WTC11 (cell line): ENCODE measurements at regions not wholly inside any gene's neighbourhood (a gene's known extent, or its start where the extent isn't known, plus 50 kb on each side); places are given as distances from the start of the nearest gene placed in this dataset.

Experiments
- ATAC-seq: fragments of 200-7000 bp; cut with Tn5 transposase; 2 replicates; pipeline ENCODE4 v1.10.0; 2021; ENCODE audit warnings: mild to moderate bottlenecking, moderate library complexity
- CTCF ChIA-PET: fragments of 300-600 bp; sonication (Branson Sonifier 250); formaldehyde crosslinking; loops from one replicate; lab custom pipeline; 2021; ENCODE audit warnings: antibody characterized with exemption; lab: Charles Lee
- POLR2A ChIA-PET: fragments of 350-600 bp; sonication (Branson Sonifier 250); formaldehyde crosslinking; loops from one replicate; lab custom pipeline; 2021; ENCODE audit warnings: antibody characterized with exemption; lab: Charles Lee
- DNase-seq: peaks from one replicate; pipeline ENCODE4 v3.0.0; 2021; ENCODE audit warnings: low spot score
- H3K27ac Mint-ChIP-seq: 2 replicates; pipeline ENCODE4 v1.8.0; 2021; ENCODE audit warnings: mixed read lengths
- H3K27me3 Mint-ChIP-seq: 2 replicates; pipeline ENCODE4 v1.8.0; 2021; ENCODE audit warnings: low read depth, mild to moderate bottlenecking, moderate library complexity, mixed read lengths
- H3K36me3 Mint-ChIP-seq: 2 replicates; pipeline ENCODE4 v1.8.0; 2021; ENCODE audit warnings: mixed read lengths
- H3K4me1 Mint-ChIP-seq: 2 replicates; pipeline ENCODE4 v1.8.0; 2022; ENCODE audit warnings: mixed read lengths
- H3K4me3 Mint-ChIP-seq: 2 replicates; pipeline ENCODE4 v1.8.0; 2021; ENCODE audit warnings: mild to moderate bottlenecking, moderate library complexity, mixed read lengths
- H3K9me3 Mint-ChIP-seq: 2 replicates; pipeline ENCODE4 v1.8.0; 2021; ENCODE audit warnings: mixed read lengths
- ELF4 ChIP-seq: sonication (generic); formaldehyde crosslinking; IDR thresholded peaks from 2 replicates; pipeline ENCODE4 v1.8.1; 2022; ENCODE audit warnings: low read depth, mild to moderate bottlenecking, moderate library complexity, missing genetic modification reagents
- ESRRA ChIP-seq: sonication (generic); formaldehyde crosslinking; IDR thresholded peaks from 2 replicates; pipeline ENCODE4 v1.8.1; 2022; ENCODE audit warnings: mild to moderate bottlenecking, missing genetic modification reagents, borderline replicate concordance
- ETV6 ChIP-seq: sonication (generic); formaldehyde crosslinking; IDR thresholded peaks from 2 replicates; pipeline ENCODE4 v1.8.1; 2022; ENCODE audit warnings: mild to moderate bottlenecking, missing genetic modification reagents
- GABPB1 ChIP-seq: sonication (generic); formaldehyde crosslinking; IDR thresholded peaks from 2 replicates; pipeline ENCODE4 v1.8.1; 2023; ENCODE audit warnings: mild to moderate bottlenecking, missing genetic modification reagents
- GRHL2 ChIP-seq: fragments of 250-450 bp; sonication (Bioruptor Pico); IDR thresholded peaks from 2 replicates; pipeline ENCODE4 v1.8.0; 2022; ENCODE audit warnings: mild to moderate bottlenecking, moderate library complexity; ENCODE audit not compliant: insufficient replicate concordance, severe bottlenecking
- GTF2I ChIP-seq: fragments of 250-450 bp; sonication (Bioruptor Pico); conservative IDR thresholded peaks from 2 replicates; pipeline ENCODE4 v1.4.0; 2021; ENCODE audit warnings: mild to moderate bottlenecking
- IRF2 ChIP-seq: sonication (generic); formaldehyde crosslinking; IDR thresholded peaks from 2 replicates; pipeline ENCODE4 v1.8.0; 2022; ENCODE audit warnings: low read depth, missing genetic modification reagents, borderline replicate concordance
- MYBL2 ChIP-seq: sonication (generic); formaldehyde crosslinking; IDR thresholded peaks from 2 replicates; pipeline ENCODE4 v1.8.1; 2023; ENCODE audit warnings: mild to moderate bottlenecking, moderate library complexity, missing genetic modification reagents
- NFE2L1 ChIP-seq: sonication (generic); formaldehyde crosslinking; IDR thresholded peaks from 2 replicates; pipeline ENCODE4 v1.8.1; 2023; ENCODE audit warnings: missing genetic modification reagents
- NR3C1 ChIP-seq: sonication (generic); formaldehyde crosslinking; conservative IDR thresholded peaks from 2 replicates; pipeline ENCODE4 v1.8.1; 2023; ENCODE audit warnings: low read depth, mild to moderate bottlenecking, missing genetic modification reagents
- OVOL2 ChIP-seq: fragments of 250-450 bp; sonication (Bioruptor Pico); IDR thresholded peaks from 2 replicates; pipeline ENCODE4 v1.9.0; 2021; ENCODE audit warnings: mild to moderate bottlenecking, borderline replicate concordance
- PRRX2 ChIP-seq: fragments of 250-450 bp; sonication (Bioruptor Pico); IDR thresholded peaks from 2 replicates; pipeline ENCODE4 v1.8.0; 2021; ENCODE audit warnings: mild to moderate bottlenecking
- SOX15 ChIP-seq: fragments of 250-450 bp; sonication (Bioruptor Pico); IDR thresholded peaks from 2 replicates; pipeline ENCODE4 v1.9.0; 2021; ENCODE audit warnings: mild to moderate bottlenecking
- ZNF121 ChIP-seq: sonication (generic); formaldehyde crosslinking; IDR thresholded peaks from 2 replicates; pipeline ENCODE4 v1.8.0; 2023; ENCODE audit warnings: missing genetic modification reagents
- ZNF138 ChIP-seq: sonication (generic); formaldehyde crosslinking; conservative IDR thresholded peaks from 2 replicates; pipeline ENCODE4 v1.8.1; 2022; ENCODE audit warnings: mild to moderate bottlenecking, moderate library complexity, missing genetic modification reagents
- ZNF263 ChIP-seq: sonication (generic); formaldehyde crosslinking; IDR thresholded peaks from 2 replicates; pipeline ENCODE4 v1.8.1; 2022; ENCODE audit warnings: low read depth, mild to moderate bottlenecking, moderate library complexity, missing genetic modification reagents
- ZNF423 ChIP-seq: fragments of 250-450 bp; sonication (Bioruptor Pico); IDR thresholded peaks from 2 replicates; pipeline ENCODE4 v2.1.2; 2022; ENCODE audit warnings: mild to moderate bottlenecking, moderate library complexity
- TF ChIP-seq, protein P1 (sequence below): fragments of 200-600 bp; IDR thresholded peaks from 2 replicates; pipeline ENCODE4 v1.8.0; 2022; ENCODE audit warnings: antibody characterized with exemption
- TF ChIP-seq, protein P2 (sequence below): sonication (generic); formaldehyde crosslinking; IDR thresholded peaks from 2 replicates; pipeline ENCODE4 v1.8.1; 2022; ENCODE audit warnings: low read depth, mild to moderate bottlenecking, moderate library complexity, missing genetic modification reagents, borderline replicate concordance
- TF ChIP-seq, protein P3 (sequence below): sonication (generic); formaldehyde crosslinking; IDR thresholded peaks from 2 replicates; pipeline ENCODE4 v1.8.1; 2023; ENCODE audit warnings: mild to moderate bottlenecking, missing genetic modification reagents, moderate library complexity
- TF ChIP-seq, protein P4 (sequence below): sonication (generic); formaldehyde crosslinking; IDR thresholded peaks from 2 replicates; pipeline ENCODE4 v1.8.0; 2023; ENCODE audit warnings: missing genetic modification reagents, mild to moderate bottlenecking, borderline replicate concordance

DNA sequence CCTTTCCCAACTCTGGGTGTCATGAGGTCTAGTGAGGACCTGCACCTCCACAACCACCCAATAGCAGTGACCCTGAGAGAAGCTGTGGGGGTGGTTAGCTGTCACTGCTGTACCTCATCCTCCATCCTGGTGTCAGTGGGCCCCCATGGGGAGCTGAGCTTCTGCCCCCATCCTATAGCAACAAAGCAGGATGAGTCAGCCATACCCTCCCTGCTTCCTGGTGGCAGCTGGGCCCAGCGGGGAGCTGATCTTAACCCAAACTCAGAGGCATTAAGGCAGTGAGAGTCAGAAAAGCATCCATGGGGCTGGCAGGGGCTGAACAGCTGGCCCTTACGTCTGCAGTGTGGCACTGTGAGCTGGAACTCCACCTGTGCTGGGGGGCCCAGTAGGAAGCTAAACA, 247.8 kb upstream of the HDAC4 start:
- DNase-seq, result no peak

DNA sequence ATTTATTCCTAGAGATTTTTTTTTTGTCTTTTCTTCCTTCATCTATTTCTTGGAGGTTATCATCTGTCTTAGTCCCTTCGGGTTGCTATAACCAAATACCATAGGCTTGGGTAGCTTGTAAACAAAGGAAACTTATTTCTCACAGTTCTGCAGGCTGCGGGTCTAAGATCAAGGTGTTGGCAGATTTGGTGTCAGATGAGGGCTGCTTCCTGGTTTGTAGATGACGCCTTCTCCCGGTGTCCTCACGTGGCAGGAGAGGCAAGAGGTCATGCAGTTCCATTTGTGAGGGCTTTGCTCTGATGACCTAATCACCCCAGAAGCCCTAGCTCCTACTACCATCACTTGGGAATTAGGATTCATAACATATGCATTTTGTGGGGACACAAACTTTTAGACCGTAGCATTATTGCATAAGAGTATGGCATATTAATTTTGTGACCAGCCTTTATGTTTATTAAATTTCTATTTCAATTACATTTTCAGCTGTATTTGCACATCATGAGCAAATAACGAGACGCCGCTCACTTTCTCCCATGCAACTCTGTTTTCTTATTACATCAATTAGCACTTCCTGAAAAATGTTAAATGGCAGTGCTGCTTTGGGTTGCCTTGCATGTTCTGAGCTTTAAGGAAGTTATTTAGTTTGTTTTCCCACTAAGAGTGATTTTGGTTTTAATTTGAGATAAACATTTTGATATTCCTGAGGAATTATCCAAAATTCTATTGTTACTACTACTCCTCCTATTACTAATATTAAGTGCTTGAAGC, 246.4 kb upstream of the HDAC4 start:
- DNase-seq, result no peak
- Mint-ChIP-seq H3K4me1 (no peaks in the 10 kb centered on the region), H3K36me3 (peaks cover 4% of the 10 kb centered on the region; the same call in 1 of the 2 replicates), H3K4me3 (no peak overlapping the region), H3K9me3 (peaks cover 20% of the 10 kb centered on the region), H3K27ac (no peak overlapping the region), H3K27me3 (peaks cover 2% of the 10 kb centered on the region; the same call in 1 of the 2 replicates)
- ChIA-PET CTCF (no interaction called here), POLR2A (no interaction called here)
- ATAC-seq, result no peak
- TF ChIP-seq OVOL2 (CRISPR knock-in tag) (no peak), GRHL2 (CRISPR knock-in tag) (no peak), MYBL2 (no peak)
- TF ChIP-seq, protein P1, sequence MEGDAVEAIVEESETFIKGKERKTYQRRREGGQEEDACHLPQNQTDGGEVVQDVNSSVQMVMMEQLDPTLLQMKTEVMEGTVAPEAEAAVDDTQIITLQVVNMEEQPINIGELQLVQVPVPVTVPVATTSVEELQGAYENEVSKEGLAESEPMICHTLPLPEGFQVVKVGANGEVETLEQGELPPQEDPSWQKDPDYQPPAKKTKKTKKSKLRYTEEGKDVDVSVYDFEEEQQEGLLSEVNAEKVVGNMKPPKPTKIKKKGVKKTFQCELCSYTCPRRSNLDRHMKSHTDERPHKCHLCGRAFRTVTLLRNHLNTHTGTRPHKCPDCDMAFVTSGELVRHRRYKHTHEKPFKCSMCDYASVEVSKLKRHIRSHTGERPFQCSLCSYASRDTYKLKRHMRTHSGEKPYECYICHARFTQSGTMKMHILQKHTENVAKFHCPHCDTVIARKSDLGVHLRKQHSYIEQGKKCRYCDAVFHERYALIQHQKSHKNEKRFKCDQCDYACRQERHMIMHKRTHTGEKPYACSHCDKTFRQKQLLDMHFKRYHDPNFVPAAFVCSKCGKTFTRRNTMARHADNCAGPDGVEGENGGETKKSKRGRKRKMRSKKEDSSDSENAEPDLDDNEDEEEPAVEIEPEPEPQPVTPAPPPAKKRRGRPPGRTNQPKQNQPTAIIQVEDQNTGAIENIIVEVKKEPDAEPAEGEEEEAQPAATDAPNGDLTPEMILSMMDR, result no peak

More for the DNA sequence above, 247.8 kb upstream of the HDAC4 start:
- Mint-ChIP-seq H3K4me3 (no peak overlapping the region), H3K4me1 (no peaks in the 10 kb centered on the region), H3K36me3 (peaks cover 4% of the 10 kb centered on the region; the same call in 1 of the 2 replicates), H3K27ac (no peak overlapping the region), H3K9me3 (peaks cover 20% of the 10 kb centered on the region), H3K27me3 (peaks cover 2% of the 10 kb centered on the region; the same call in 1 of the 2 replicates)
- ChIA-PET POLR2A (no interaction called here), CTCF (no interaction called here)
- TF ChIP-seq NR3C1 (CRISPR knock-in tag) (no peak), ZNF121 (CRISPR knock-in tag) (no peak), ESRRA (CRISPR knock-in tag) (no peak), NFE2L1 (CRISPR knock-in tag) (no peak), SOX15 (CRISPR knock-in tag) (no peak)
- TF ChIP-seq, protein P2, sequence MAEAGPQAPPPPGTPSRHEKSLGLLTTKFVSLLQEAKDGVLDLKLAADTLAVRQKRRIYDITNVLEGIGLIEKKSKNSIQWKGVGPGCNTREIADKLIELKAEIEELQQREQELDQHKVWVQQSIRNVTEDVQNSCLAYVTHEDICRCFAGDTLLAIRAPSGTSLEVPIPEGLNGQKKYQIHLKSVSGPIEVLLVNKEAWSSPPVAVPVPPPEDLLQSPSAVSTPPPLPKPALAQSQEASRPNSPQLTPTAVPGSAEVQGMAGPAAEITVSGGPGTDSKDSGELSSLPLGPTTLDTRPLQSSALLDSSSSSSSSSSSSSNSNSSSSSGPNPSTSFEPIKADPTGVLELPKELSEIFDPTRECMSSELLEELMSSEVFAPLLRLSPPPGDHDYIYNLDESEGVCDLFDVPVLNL (CRISPR knock-in tag), result no peak
- TF ChIP-seq, protein P3, sequence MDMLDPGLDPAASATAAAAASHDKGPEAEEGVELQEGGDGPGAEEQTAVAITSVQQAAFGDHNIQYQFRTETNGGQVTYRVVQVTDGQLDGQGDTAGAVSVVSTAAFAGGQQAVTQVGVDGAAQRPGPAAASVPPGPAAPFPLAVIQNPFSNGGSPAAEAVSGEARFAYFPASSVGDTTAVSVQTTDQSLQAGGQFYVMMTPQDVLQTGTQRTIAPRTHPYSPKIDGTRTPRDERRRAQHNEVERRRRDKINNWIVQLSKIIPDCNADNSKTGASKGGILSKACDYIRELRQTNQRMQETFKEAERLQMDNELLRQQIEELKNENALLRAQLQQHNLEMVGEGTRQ, result no peak
- ATAC-seq, result no peak; the same call in 1 of the 2 replicates

DNA sequence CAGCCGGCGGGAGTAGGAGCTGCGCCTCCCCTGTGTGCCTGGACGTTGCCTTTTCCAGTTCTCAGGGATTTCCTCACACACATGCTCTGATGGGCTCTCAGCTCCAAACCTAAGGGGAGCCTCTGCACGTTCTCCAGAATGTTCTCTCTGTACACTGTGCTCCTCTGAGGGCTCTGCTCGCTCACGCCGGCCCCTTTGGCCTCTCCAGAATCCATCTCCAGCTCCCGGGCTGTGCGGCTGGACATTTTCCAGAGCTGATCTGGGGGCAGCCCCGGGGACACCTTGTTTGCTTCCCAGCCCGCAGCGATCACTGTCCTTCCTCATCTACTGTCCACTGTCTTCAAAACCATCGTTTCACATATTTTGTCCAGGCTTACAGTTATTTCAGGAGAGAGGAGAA, 245.4 kb upstream of the HDAC4 start:
- Mint-ChIP-seq H3K4me1 (no peaks in the 10 kb centered on the region), H3K9me3 (peaks cover 15% of the 10 kb centered on the region), H3K27ac (no peak overlapping the region), H3K36me3 (peaks cover 4% of the 10 kb centered on the region; the same call in 1 of the 2 replicates), H3K4me3 (no peak overlapping the region), H3K27me3 (peaks cover 2% of the 10 kb centered on the region; the same call in 1 of the 2 replicates)
- ChIA-PET POLR2A (no interaction called here), CTCF (no interaction called here)
- DNase-seq (no peak), ATAC-seq (no peak)
- no peak for TF ChIP-seq MYBL2
- no peak for TF ChIP-seq GTF2I (CRISPR knock-in tag)
- no peak for TF ChIP-seq IRF2 (CRISPR knock-in tag)
- TF ChIP-seq ELF4 (CRISPR knock-in tag), result no peak
- TF ChIP-seq ZNF138 (CRISPR knock-in tag), result no peak
- no peak for TF ChIP-seq GABPB1 (CRISPR knock-in tag)
- TF ChIP-seq, protein P4, sequence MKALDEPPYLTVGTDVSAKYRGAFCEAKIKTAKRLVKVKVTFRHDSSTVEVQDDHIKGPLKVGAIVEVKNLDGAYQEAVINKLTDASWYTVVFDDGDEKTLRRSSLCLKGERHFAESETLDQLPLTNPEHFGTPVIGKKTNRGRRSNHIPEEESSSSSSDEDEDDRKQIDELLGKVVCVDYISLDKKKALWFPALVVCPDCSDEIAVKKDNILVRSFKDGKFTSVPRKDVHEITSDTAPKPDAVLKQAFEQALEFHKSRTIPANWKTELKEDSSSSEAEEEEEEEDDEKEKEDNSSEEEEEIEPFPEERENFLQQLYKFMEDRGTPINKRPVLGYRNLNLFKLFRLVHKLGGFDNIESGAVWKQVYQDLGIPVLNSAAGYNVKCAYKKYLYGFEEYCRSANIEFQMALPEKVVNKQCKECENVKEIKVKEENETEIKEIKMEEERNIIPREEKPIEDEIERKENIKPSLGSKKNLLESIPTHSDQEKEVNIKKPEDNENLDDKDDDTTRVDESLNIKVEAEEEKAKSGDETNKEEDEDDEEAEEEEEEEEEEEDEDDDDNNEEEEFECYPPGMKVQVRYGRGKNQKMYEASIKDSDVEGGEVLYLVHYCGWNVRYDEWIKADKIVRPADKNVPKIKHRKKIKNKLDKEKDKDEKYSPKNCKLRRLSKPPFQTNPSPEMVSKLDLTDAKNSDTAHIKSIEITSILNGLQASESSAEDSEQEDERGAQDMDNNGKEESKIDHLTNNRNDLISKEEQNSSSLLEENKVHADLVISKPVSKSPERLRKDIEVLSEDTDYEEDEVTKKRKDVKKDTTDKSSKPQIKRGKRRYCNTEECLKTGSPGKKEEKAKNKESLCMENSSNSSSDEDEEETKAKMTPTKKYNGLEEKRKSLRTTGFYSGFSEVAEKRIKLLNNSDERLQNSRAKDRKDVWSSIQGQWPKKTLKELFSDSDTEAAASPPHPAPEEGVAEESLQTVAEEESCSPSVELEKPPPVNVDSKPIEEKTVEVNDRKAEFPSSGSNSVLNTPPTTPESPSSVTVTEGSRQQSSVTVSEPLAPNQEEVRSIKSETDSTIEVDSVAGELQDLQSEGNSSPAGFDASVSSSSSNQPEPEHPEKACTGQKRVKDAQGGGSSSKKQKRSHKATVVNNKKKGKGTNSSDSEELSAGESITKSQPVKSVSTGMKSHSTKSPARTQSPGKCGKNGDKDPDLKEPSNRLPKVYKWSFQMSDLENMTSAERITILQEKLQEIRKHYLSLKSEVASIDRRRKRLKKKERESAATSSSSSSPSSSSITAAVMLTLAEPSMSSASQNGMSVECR (CRISPR knock-in tag), result no peak
- no peak for TF ChIP-seq ZNF263
- TF ChIP-seq PRRX2 (CRISPR knock-in tag), result no peak
- no peak for TF ChIP-seq ZNF423
- no peak for TF ChIP-seq ETV6 (CRISPR knock-in tag)
